Endothelial cell of umbilical vein (primary cell): ENCODE measurements at regions not wholly inside any gene's neighbourhood (a gene's known extent, or its start where the extent isn't known, plus 50 kb on each side); places are given as distances from the start of the nearest gene placed in this dataset.

Experiments used
- EZH2 ChIP-seq: IDR thresholded peaks from 2 replicates; pipeline ENCODE4 v1.6.1; 2012; ENCODE audit warnings: borderline replicate concordance, low read depth, mild to moderate bottlenecking, moderate library complexity, low read length, inconsistent platforms; ENCODE audit not compliant: severe bottlenecking
- MYC ChIP-seq: IDR thresholded peaks from one replicate; pipeline ENCODE4 v1.6.1; 2011; ENCODE audit warnings: mild to moderate bottlenecking, low read depth, low read length
- POLR2A ChIP-seq: IDR thresholded peaks from 2 replicates; pipeline ENCODE4 v1.6.1; 2012; ENCODE audit warnings: low read depth, mild to moderate bottlenecking, control low read depth, low read length
- TF ChIP-seq, protein P1 (sequence below): IDR thresholded peaks from 2 replicates; pipeline ENCODE4 v1.6.1; 2011; ENCODE audit not compliant: insufficient read depth, insufficient read length
- TF ChIP-seq, protein P2 (sequence below), 2 donors: IDR thresholded peaks; 1 replicate in 1 of 2; 2 replicates in 1 of 2; pipeline ENCODE4 v1.5.1; 2011; ENCODE audit warnings: low read length in 2 of 2, mild to moderate bottlenecking in 2 of 2, moderate library complexity in 2 of 2, control low read depth in 1 of 2, inconsistent platforms in 1 of 2, low read depth in 1 of 2; ENCODE audit not compliant: insufficient read depth in 1 of 2; ENCODE audit errors: extremely low read depth in 1 of 2

DNA sequence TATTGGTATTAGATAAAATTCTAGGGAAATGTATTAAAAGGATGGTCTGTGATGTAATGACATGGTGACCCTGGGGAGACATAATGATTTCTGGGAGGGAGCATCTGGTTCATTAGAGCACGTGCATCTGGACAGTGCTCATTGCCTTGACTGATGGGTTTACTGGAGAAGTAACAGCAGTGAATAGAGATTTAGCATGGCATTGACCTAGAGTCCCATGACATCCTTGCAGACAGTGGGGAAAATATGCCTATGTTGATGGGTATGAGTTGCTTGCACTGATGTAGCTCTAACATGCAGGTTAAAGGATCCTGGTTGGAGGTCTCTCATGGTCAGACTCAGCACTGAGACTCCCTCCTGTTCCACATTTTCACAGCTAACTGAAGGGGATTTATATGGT lies 164.1 kb upstream of the OLIG3 start:
- TF ChIP-seq POLR2A = no peak
- TF ChIP-seq EZH2 = no peak
- TF ChIP-seq, protein P1, sequence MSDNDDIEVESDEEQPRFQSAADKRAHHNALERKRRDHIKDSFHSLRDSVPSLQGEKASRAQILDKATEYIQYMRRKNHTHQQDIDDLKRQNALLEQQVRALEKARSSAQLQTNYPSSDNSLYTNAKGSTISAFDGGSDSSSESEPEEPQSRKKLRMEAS = no peak
- TF ChIP-seq, protein P2, sequence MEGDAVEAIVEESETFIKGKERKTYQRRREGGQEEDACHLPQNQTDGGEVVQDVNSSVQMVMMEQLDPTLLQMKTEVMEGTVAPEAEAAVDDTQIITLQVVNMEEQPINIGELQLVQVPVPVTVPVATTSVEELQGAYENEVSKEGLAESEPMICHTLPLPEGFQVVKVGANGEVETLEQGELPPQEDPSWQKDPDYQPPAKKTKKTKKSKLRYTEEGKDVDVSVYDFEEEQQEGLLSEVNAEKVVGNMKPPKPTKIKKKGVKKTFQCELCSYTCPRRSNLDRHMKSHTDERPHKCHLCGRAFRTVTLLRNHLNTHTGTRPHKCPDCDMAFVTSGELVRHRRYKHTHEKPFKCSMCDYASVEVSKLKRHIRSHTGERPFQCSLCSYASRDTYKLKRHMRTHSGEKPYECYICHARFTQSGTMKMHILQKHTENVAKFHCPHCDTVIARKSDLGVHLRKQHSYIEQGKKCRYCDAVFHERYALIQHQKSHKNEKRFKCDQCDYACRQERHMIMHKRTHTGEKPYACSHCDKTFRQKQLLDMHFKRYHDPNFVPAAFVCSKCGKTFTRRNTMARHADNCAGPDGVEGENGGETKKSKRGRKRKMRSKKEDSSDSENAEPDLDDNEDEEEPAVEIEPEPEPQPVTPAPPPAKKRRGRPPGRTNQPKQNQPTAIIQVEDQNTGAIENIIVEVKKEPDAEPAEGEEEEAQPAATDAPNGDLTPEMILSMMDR (IDR thresholded peaks at IDR 0.05; ENCODE audit: extremely low read depth in 1 of 2, insufficient read depth in 1 of 2, low read depth in 1 of 2, low read length in 2 of 2) = no peak
- no peak for TF ChIP-seq MYC
